Left lung (tissue), 4 donors: ENCODE measurements at regions not wholly inside any gene's neighbourhood (a gene's known extent, or its start where the extent isn't known, plus 50 kb on each side); places are given as distances from the start of the nearest gene placed in this dataset.

Experiments used
- ATAC-seq: fragments of 200-7000 bp; cut with Tn5 transposase; one replicate; pipeline ENCODE4 v1.9.1; 2020; ENCODE audit warnings: moderate library complexity
- DNase-seq, 4 donors: peaks; one replicate each; pipeline ENCODE4 v3.0.0-alpha.2; 2013 to 2020
- H3K27ac ChIP-seq, 2 donors: fragments of 200-600 bp; sonication (generic) in 1 of 2; one replicate each; pipeline versions ENCODE4 v1.5.0 to v1.8.0; 2020 to 2021
- H3K27me3 ChIP-seq, 2 donors: fragments of 200-600 bp; sonication (generic) in 1 of 2; one replicate each; pipeline versions ENCODE4 v1.5.0 to v1.8.0; 2020 to 2021
- H3K36me3 ChIP-seq, 2 donors: fragments of 200-600 bp; sonication (generic) in 1 of 2; one replicate each; pipeline versions ENCODE4 v1.5.0 to v1.8.0; 2020 to 2021
- H3K4me1 ChIP-seq, 2 donors: fragments of 200-600 bp; one replicate each; pipeline ENCODE4 v1.8.0; 2021
- H3K4me3 ChIP-seq, 2 donors: fragments of 200-600 bp; sonication (generic) in 1 of 2; one replicate each; pipeline versions ENCODE4 v1.5.0 to v1.8.0; 2020 to 2021; ENCODE audit warnings: mild to moderate bottlenecking in 1 of 2
- H3K9me3 ChIP-seq, 2 donors: fragments of 200-600 bp; sonication (generic) in 1 of 2; one replicate each; pipeline versions ENCODE4 v1.5.0 to v1.8.0; 2020 to 2021
- intact Hi-C, 2 donors: fragments of 100-400 bp; cut with DNase I; formaldehyde crosslinking; loops; one replicate each; pipeline versions ENCODE4 v1.11.2 to v1.14.2; 2022
- TF ChIP-seq, protein P1 (sequence below), 2 donors: fragments of 200-600 bp; sonication (generic) in 1 of 2; IDR thresholded peaks; one replicate each; pipeline versions ENCODE4 v1.5.0 to v1.8.0; 2021; ENCODE audit warnings: antibody characterized with exemption in 2 of 2
- donor health status: DM: no; HTN: yes; CAD: no.
- donor health status: DM: no; HTN: no; CAD: no.

DNA sequence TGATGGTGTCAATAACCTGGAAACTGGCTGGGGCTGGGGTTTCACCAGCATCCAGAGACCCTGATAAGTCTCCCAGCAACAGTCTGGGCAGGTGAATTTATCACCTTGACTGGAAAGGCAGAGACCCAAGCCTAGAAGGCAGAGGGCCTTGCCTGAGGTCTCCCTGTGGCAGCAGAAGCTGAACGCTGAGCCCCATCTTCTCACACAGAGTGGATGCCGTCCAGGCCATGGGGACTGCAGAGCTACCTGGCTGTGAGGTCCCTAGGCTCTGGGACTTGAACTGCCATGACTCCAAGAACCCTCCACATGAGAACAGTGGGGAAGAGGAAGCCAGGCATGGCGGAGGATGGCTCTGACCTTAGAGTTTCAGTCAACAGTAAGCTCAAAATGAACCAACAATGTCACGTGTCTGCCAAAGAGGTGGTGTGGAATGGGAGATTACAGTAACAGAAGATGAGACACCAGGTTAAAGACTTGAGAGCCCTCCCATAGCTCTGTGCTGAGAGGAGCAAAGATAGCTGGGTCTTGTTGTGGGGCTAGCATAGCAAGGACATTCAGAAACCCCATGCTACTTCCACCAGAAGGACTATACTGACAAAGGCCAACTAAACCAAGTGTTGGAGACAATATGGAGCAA, 79.1 kb upstream of the LINC01488 start:
- TF ChIP-seq, protein P1, sequence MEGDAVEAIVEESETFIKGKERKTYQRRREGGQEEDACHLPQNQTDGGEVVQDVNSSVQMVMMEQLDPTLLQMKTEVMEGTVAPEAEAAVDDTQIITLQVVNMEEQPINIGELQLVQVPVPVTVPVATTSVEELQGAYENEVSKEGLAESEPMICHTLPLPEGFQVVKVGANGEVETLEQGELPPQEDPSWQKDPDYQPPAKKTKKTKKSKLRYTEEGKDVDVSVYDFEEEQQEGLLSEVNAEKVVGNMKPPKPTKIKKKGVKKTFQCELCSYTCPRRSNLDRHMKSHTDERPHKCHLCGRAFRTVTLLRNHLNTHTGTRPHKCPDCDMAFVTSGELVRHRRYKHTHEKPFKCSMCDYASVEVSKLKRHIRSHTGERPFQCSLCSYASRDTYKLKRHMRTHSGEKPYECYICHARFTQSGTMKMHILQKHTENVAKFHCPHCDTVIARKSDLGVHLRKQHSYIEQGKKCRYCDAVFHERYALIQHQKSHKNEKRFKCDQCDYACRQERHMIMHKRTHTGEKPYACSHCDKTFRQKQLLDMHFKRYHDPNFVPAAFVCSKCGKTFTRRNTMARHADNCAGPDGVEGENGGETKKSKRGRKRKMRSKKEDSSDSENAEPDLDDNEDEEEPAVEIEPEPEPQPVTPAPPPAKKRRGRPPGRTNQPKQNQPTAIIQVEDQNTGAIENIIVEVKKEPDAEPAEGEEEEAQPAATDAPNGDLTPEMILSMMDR (IDR thresholded peaks at IDR 0.05), result no peak

DNA sequence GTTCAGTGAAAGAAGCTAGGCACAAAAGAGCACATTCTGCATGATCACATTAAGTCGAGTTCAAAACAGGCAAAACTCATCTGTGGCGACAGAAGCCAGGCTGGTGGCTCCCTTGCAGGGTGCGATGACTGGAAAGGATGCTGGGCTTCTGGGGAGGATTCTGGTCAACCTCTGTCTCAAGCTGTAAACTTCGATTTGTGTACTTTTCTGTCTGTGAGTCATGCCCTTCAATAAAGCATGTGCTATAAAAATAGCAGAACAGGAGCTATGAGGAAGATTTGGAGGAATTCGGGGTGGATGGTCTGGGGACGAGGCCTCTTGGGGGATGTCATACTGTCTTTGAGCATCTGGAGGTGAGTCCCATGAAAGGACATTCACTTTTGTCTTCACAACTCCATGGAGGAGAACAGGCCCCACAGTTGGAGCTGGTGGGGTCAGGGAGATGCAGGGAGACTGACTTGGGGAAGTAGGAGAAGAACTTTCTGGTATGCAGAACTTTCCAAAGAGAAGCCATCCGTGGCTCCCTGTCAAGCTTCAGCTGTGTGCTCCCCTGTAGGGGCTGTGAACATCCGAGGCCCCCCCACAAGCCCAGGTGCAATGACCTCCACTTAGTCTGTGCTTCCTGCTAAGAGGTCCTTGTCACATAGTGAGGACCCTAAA, 77.8 kb upstream of the LINC01488 start:
- intact Hi-C loops, result no loop called here

More for the DNA sequence above, 79.1 kb upstream of the LINC01488 start:
- ATAC-seq (no peak), DNase-seq (no peak)
- intact Hi-C loops, result no loop called here
- Histone ChIP-seq H3K27me3 (no peaks in the 10 kb centered on the region), H3K9me3 (peaks cover 0 to 5% of the 10 kb centered on the region in 2 donors), H3K4me3 (no peak overlapping the region), H3K4me1 (peaks cover 0 to 6% of the 10 kb centered on the region in 2 donors), H3K27ac (no peak overlapping the region), H3K36me3 (no peaks in the 10 kb centered on the region)

DNA sequence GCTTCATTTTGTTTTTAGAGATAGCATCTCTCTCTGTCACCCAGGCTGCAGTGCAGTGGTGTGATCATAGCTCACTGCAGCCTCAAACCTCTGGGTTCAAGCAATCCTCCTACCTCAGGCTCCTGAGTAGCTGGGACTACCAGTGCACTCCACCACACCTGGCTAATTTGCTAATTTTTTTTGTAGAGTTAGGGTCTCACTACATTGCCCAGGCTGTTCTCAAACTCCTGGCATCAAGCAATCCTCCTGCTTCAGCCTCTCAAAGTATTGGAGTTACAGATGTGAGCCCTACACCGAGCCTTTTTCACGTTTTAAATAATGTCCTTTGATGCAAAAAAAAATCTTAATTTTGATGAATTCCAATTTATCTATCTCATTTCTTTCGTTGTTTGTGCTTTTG, 75.4 kb upstream of the LINC01488 start:
- TF ChIP-seq, protein P1 (IDR thresholded peaks at IDR 0.05), result no peak
- intact Hi-C loops, result no loop called here
- no peaks in the 10 kb centered on the region for H3K36me3 ChIP-seq
- peaks cover 0 to 6% of the 10 kb centered on the region in 2 donors for H3K4me1 ChIP-seq
- H3K4me3 ChIP-seq, result no peak overlapping the region
- ATAC-seq (no peak), DNase-seq (no peak)
- H3K9me3 ChIP-seq, result peaks cover 0 to 5% of the 10 kb centered on the region in 2 donors
- H3K27me3 ChIP-seq, result no peaks in the 10 kb centered on the region
- no peak overlapping the region for H3K27ac ChIP-seq

More for the DNA sequence above, 77.8 kb upstream of the LINC01488 start:
- H3K9me3 ChIP-seq, result peaks cover 0 to 5% of the 10 kb centered on the region in 2 donors
- no peak overlapping the region for H3K27ac ChIP-seq
- no peak for DNase-seq
- no peak overlapping the region for H3K4me3 ChIP-seq
- peaks cover 0 to 6% of the 10 kb centered on the region in 2 donors for H3K4me1 ChIP-seq
- H3K27me3 ChIP-seq, result no peaks in the 10 kb centered on the region
- TF ChIP-seq, protein P1 (IDR thresholded peaks at IDR 0.05), result no peak
- peak; percentile 30 for ATAC-seq
- H3K36me3 ChIP-seq, result no peaks in the 10 kb centered on the region

DNA sequence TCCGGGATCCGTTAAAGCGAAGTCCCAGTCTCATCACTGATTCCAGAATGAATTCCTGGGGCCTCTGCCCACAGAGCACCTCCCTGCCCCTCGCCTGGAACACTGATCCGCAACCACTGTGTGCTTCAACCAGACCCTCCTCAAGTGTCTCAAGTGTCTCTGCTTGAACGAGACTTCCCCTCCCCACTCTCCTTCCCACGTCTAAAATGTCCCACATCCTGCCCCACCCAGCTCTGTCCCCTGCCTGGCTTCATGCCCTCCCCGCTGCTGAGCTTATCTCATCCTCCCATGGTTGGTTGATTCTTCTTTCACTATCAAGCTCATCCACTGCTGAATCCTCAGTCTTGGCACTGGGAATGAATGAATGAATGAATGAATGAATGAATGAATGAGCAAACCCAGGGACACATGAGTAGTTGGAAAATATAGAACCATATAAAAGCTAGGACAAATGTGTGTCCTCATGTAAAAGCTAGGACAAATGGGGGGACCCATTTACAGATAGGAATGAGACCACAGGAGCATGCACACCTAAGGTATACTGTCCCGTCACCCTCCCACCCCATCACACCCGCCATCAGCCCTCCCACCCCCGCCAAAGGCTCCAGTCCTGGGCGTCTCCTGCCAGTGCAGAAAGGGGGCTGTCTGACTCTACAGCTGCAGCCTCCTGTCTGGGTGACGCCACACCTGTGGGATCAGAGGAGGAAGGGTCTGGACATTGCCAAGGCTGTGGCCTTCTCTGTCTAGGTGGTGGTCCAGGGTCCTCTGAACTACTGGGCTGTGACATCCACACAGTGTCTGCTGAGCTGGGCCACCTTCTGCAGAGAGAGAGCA, 71.4 kb upstream of the LINC01488 start:
- no peaks in the 10 kb centered on the region for H3K9me3 ChIP-seq
- H3K27me3 ChIP-seq, result no peaks in the 10 kb centered on the region
- intact Hi-C loops, result no loop called here
- ATAC-seq (no peak), DNase-seq (no peak)
- H3K4me3 ChIP-seq, result no peak overlapping the region
- no peak overlapping the region for H3K27ac ChIP-seq
- H3K36me3 ChIP-seq, result no peaks in the 10 kb centered on the region
- H3K4me1 ChIP-seq, result no peaks in the 10 kb centered on the region
- TF ChIP-seq, protein P1 (IDR thresholded peaks at IDR 0.05), result no peak
